Upper lobe of right lung (tissue), 1 donor: ENCODE measurements at regions not wholly inside any gene's neighbourhood (a gene's known extent, or its start where the extent isn't known, plus 50 kb on each side); places are given as distances from the start of the nearest gene placed in this dataset.

Experiments used
- ATAC-seq: fragments of 200-7000 bp; cut with Tn5 transposase; one replicate; pipeline ENCODE4 v1.9.1; 2020; ENCODE audit warnings: mild to moderate bottlenecking, moderate library complexity
- DNase-seq: peaks from one replicate; pipeline ENCODE4 v3.0.0-alpha.2; 2020
- H3K27ac ChIP-seq: fragments of 200-600 bp; one replicate; pipeline ENCODE4 v1.8.0; 2022
- H3K27me3 ChIP-seq: fragments of 200-600 bp; one replicate; pipeline ENCODE4 v1.8.0; 2022; ENCODE audit warnings: mild to moderate bottlenecking
- H3K36me3 ChIP-seq: fragments of 200-600 bp; one replicate; pipeline ENCODE4 v1.8.0; 2022
- H3K4me1 ChIP-seq: fragments of 200-600 bp; one replicate; pipeline ENCODE4 v1.8.0; 2022
- H3K4me3 ChIP-seq: fragments of 200-600 bp; one replicate; pipeline ENCODE4 v1.8.0; 2022; ENCODE audit warnings: mild to moderate bottlenecking
- H3K9me3 ChIP-seq: fragments of 200-600 bp; one replicate; pipeline ENCODE4 v1.8.0; 2022
- intact Hi-C: fragments of 100-400 bp; cut with DNase I; formaldehyde crosslinking; loops from one replicate; pipeline ENCODE4 v1.11.0; 2022
- TF ChIP-seq, protein P1 (sequence below): fragments of 200-600 bp; IDR thresholded peaks from one replicate; pipeline ENCODE4 v1.8.0; 2022; ENCODE audit warnings: antibody characterized with exemption
- donor health status: DM: no; HTN: yes; CAD: no; lungs with severe emphysema.

- Histone ChIP-seq H3K27me3 (no peaks in the 10 kb centered on the region), H3K4me3 (no peak overlapping the region), H3K27ac (no peak overlapping the region), H3K36me3 (no peaks in the 10 kb centered on the region), H3K4me1 (no peaks in the 10 kb centered on the region), H3K9me3 (no peaks in the 10 kb centered on the region)
- no peak for ATAC-seq
- TF ChIP-seq, protein P1, sequence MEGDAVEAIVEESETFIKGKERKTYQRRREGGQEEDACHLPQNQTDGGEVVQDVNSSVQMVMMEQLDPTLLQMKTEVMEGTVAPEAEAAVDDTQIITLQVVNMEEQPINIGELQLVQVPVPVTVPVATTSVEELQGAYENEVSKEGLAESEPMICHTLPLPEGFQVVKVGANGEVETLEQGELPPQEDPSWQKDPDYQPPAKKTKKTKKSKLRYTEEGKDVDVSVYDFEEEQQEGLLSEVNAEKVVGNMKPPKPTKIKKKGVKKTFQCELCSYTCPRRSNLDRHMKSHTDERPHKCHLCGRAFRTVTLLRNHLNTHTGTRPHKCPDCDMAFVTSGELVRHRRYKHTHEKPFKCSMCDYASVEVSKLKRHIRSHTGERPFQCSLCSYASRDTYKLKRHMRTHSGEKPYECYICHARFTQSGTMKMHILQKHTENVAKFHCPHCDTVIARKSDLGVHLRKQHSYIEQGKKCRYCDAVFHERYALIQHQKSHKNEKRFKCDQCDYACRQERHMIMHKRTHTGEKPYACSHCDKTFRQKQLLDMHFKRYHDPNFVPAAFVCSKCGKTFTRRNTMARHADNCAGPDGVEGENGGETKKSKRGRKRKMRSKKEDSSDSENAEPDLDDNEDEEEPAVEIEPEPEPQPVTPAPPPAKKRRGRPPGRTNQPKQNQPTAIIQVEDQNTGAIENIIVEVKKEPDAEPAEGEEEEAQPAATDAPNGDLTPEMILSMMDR: no peak
- no peak for DNase-seq
- intact Hi-C loops: loop anchor here (5.0 kb wide), 1 partner anchor 67 kb away; no protein-coding TSS in a partner anchor
Observed at GRCh38 chr2:122219504-122219903, 464.1 kb downstream of the TSN start.

GRCh38 chr2:122221665-122222064, 466.2 kb downstream of the TSN start:
- Histone ChIP-seq H3K9me3 (no peaks in the 10 kb centered on the region), H3K36me3 (no peaks in the 10 kb centered on the region), H3K4me1 (no peaks in the 10 kb centered on the region), H3K27me3 (no peaks in the 10 kb centered on the region), H3K27ac (no peak overlapping the region), H3K4me3 (no peak overlapping the region)
- no peak for DNase-seq
- TF ChIP-seq, protein P1: no peak
- no peak for ATAC-seq
- intact Hi-C loops: no loop called here

- DNase-seq (no peak), ATAC-seq (no peak)
- Histone ChIP-seq H3K4me3 (no peak overlapping the region), H3K27ac (no peak overlapping the region), H3K9me3 (no peaks in the 10 kb centered on the region), H3K4me1 (no peaks in the 10 kb centered on the region), H3K36me3 (no peaks in the 10 kb centered on the region), H3K27me3 (no peaks in the 10 kb centered on the region)
- intact Hi-C loops: no loop called here
- TF ChIP-seq, protein P1: no peak
Observed at GRCh38 chr2:122231296-122231695, 475.8 kb downstream of the TSN start.

DNA sequence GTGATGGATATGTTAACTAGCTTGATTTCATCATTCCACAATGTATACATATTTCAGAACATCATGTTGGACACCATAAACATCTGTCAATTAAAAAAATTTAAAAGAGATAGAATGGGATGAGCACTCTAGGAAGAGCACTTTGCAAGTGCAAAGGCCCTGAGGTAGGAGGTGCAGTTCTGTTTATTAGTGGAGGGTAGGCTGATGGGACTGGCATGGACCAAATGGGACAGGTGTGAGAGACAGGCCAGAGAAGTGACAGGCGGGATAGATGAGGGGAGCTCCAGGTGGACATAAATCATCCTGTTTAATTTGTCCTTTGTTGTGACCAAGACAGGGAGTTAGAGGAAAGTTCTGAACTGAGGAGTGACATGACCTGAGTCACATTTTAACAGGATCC, 477.9 kb downstream of the TSN start:
- H3K27ac ChIP-seq: no peak overlapping the region
- ATAC-seq: no peak
- no peaks in the 10 kb centered on the region for H3K4me1 ChIP-seq
- H3K4me3 ChIP-seq: no peak overlapping the region
- TF ChIP-seq, protein P1: no peak
- DNase-seq: no peak
- no peaks in the 10 kb centered on the region for H3K27me3 ChIP-seq
- no peaks in the 10 kb centered on the region for H3K36me3 ChIP-seq
- intact Hi-C loops: no loop called here
- no peaks in the 10 kb centered on the region for H3K9me3 ChIP-seq

DNA sequence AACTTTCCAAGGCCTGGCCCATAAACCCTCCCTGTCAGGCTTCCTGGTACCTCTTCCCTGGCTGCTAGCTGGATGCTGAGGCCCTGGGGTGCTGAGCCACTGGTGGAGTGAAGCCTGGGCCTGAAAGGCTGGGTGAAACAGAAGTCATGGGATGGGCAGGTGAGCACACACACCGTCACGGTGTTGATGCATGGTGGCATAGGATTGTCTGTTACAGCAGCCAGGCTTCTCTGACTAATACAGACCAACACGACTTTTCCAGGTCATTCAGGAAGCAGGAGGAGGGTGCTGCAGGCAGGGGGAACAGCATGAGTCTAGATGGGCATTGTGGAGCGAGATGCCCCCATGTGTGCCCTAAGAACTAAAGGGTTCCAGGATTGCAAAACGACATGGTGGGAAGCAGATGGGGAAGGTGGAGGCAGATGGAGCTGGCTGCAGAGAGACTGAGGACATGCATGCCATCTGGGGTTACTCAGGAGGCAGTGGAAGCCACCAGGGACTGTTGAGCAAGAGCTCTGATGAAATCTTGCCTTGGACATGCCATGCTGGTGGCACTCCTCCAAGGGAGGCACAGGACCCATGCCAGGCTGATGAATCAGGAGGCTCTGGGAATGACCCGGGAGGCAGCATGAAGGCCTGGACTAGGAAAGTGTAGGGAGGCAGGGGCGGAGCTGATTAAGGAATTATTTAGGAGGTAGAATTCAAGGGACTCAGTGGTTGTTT, 480.9 kb downstream of the TSN start:
- Histone ChIP-seq H3K4me3 (no peak overlapping the region), H3K4me1 (no peaks in the 10 kb centered on the region), H3K27ac (no peak overlapping the region), H3K27me3 (no peaks in the 10 kb centered on the region), H3K9me3 (no peaks in the 10 kb centered on the region), H3K36me3 (no peaks in the 10 kb centered on the region)
- DNase-seq (no peak), ATAC-seq (peak; percentile 41)
- TF ChIP-seq, protein P1: no peak
- intact Hi-C loops: no loop called here

GRCh38 chr2:122236925-122237324, 481.5 kb downstream of the TSN start:
- ATAC-seq (no peak), DNase-seq (no peak)
- intact Hi-C loops: no loop called here
- no peaks in the 10 kb centered on the region for H3K27me3 ChIP-seq
- H3K4me3 ChIP-seq: no peak overlapping the region
- H3K4me1 ChIP-seq: no peaks in the 10 kb centered on the region
- H3K36me3 ChIP-seq: no peaks in the 10 kb centered on the region
- no peaks in the 10 kb centered on the region for H3K9me3 ChIP-seq
- H3K27ac ChIP-seq: no peak overlapping the region
- TF ChIP-seq, protein P1: no peak
